ENCODE measurements at regions not wholly inside any gene's neighbourhood (a gene's known extent, or its start where the extent isn't known, plus 50 kb on each side); places are given as distances from the start of the nearest gene placed in this dataset.

DNA sequence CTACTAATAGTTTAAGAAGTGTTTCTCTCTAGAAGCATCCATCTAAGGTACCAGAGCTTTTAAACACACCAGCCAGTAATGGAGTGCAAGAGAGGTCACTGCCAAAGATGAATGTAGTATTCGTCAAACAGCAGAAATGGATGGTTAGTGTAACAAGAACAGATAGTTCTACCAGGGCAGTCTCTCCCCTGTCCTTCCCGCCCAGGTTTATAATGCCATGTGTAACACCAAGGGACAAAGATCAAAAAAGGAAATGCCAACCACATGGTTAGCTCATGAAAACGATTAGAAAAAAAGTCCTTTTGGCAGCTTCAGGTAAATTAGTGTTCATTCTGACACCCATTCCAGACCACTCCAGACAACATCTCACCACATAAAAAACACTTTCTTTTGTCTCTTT, 100.9 kb downstream of the RPS29 start:
- no peaks in the 10 kb centered on the region for H3K4me1 ChIP-seq (ENCODE audit: control insufficient read depth in 1 of 2, low read depth in 2 of 2)
- no peaks in the 10 kb centered on the region for H3K9me3 ChIP-seq
- no peak overlapping the region for H3K27ac ChIP-seq
- no peaks in the 10 kb centered on the region for H3K36me3 ChIP-seq
- ATAC-seq (ENCODE audit: insufficient number of reproducible peaks, low FRiP score, low read depth) (no peak), DNase-seq (ENCODE audit: low spot score) (no peak)
- no peaks in the 10 kb centered on the region for H3K27me3 ChIP-seq (replicated peaks; ENCODE audit: insufficient read depth)
- TF ChIP-seq, protein P1, sequence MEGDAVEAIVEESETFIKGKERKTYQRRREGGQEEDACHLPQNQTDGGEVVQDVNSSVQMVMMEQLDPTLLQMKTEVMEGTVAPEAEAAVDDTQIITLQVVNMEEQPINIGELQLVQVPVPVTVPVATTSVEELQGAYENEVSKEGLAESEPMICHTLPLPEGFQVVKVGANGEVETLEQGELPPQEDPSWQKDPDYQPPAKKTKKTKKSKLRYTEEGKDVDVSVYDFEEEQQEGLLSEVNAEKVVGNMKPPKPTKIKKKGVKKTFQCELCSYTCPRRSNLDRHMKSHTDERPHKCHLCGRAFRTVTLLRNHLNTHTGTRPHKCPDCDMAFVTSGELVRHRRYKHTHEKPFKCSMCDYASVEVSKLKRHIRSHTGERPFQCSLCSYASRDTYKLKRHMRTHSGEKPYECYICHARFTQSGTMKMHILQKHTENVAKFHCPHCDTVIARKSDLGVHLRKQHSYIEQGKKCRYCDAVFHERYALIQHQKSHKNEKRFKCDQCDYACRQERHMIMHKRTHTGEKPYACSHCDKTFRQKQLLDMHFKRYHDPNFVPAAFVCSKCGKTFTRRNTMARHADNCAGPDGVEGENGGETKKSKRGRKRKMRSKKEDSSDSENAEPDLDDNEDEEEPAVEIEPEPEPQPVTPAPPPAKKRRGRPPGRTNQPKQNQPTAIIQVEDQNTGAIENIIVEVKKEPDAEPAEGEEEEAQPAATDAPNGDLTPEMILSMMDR (IDR thresholded peaks at IDR 0.05), result no peak
- H3K4me3 ChIP-seq, result no peak overlapping the region

DNA sequence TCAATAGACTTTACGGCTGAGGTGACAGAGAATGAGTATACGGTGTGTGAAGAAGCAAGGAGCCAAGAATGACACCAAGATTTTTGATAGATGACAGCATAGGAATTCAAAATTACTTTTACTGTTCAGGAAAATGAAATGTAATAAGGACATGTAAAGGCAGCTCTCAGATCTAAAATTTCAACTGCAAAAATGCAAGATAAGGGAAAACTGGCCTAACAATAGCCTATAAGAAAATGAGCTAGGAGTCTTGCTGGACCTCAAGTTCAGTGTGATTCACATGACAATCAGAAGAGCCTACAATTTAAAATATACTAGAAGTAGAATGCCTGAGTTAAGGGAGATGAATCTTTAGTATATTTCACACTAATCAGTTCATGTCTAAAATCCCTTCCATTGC, 102.0 kb downstream of the RPS29 start:
- H3K4me1 ChIP-seq (ENCODE audit: control insufficient read depth in 1 of 2, low read depth in 2 of 2), result peaks cover 2 to 3% of the 10 kb centered on the region in 2 donors
- no peak overlapping the region for H3K4me3 ChIP-seq
- no peak for DNase-seq (ENCODE audit: low spot score)
- H3K27me3 ChIP-seq (replicated peaks; ENCODE audit: insufficient read depth), result no peaks in the 10 kb centered on the region
- ATAC-seq (ENCODE audit: insufficient number of reproducible peaks, low FRiP score, low read depth), result no peak
- H3K36me3 ChIP-seq, result no peaks in the 10 kb centered on the region
- H3K9me3 ChIP-seq, result no peaks in the 10 kb centered on the region
- no peak overlapping the region for H3K27ac ChIP-seq
- TF ChIP-seq, protein P1 (IDR thresholded peaks at IDR 0.05), result no peak

DNA sequence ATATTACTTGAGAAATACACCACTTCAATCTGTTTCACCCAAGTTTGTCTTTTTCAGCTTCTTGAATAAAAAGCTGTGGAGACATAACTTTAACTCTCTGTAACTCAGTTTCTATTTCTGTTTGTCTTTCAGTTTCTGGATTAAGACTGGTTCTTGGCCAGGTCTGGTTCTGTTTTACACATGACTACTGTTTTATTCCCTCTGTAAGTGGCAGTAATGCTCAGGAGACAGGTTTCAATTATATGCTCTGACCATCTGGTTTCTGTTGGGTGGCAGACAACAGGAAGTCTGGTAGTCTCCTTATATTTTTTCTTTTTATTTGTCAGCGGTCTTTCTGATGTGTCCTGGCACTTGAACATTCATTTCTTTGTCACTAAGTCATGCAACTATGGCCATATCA, 102.9 kb downstream of the RPS29 start:
- Histone ChIP-seq H3K4me3 (no peak overlapping the region), H3K27me3 (replicated peaks; ENCODE audit: insufficient read depth) (no peaks in the 10 kb centered on the region), H3K4me1 (ENCODE audit: control insufficient read depth in 1 of 2, low read depth in 2 of 2) (peaks cover 3 to 6% of the 10 kb centered on the region in 2 donors), H3K36me3 (no peaks in the 10 kb centered on the region), H3K27ac (no peak overlapping the region), H3K9me3 (no peaks in the 10 kb centered on the region)
- ATAC-seq (ENCODE audit: insufficient number of reproducible peaks, low FRiP score, low read depth) (no peak), DNase-seq (ENCODE audit: low spot score) (no peak)
- TF ChIP-seq, protein P1 (IDR thresholded peaks at IDR 0.05), result no peak

DNA sequence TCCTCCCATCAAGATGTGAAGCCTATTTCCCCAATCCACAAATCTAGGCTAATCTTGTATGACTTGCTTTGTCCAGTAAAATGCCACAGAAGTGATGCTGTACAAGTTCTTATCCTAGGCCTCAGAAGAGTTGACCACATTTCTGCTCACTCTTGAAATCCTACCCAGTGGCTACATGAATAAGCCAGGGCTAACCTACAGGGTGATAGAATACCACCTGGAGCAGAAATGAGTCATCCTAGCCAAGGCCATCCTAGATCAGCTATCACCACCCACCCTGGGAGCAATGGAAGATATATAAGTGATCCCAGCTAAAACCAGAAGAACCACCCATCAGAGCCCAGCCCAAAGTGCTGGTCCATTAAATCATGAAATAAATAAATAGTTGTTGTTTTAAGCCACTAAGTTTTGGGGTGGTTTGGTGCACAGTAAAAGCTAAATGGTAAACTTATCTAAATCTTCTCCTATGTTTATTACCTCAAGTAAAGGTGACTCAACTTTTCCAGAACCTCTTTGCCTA, 105.1 kb downstream of the RPS29 start:
- no peaks in the 10 kb centered on the region for H3K36me3 ChIP-seq
- ATAC-seq (ENCODE audit: insufficient number of reproducible peaks, low FRiP score, low read depth) (no peak), DNase-seq (ENCODE audit: low spot score) (no peak)
- H3K27ac ChIP-seq, result no peak overlapping the region
- H3K27me3 ChIP-seq (replicated peaks; ENCODE audit: insufficient read depth), result no peaks in the 10 kb centered on the region
- no peak overlapping the region for H3K4me3 ChIP-seq
- TF ChIP-seq, protein P1 (IDR thresholded peaks at IDR 0.05), result no peak
- peaks cover 3 to 6% of the 10 kb centered on the region in 2 donors for H3K4me1 ChIP-seq (ENCODE audit: control insufficient read depth in 1 of 2, low read depth in 2 of 2)
- H3K9me3 ChIP-seq, result no peaks in the 10 kb centered on the region

DNA sequence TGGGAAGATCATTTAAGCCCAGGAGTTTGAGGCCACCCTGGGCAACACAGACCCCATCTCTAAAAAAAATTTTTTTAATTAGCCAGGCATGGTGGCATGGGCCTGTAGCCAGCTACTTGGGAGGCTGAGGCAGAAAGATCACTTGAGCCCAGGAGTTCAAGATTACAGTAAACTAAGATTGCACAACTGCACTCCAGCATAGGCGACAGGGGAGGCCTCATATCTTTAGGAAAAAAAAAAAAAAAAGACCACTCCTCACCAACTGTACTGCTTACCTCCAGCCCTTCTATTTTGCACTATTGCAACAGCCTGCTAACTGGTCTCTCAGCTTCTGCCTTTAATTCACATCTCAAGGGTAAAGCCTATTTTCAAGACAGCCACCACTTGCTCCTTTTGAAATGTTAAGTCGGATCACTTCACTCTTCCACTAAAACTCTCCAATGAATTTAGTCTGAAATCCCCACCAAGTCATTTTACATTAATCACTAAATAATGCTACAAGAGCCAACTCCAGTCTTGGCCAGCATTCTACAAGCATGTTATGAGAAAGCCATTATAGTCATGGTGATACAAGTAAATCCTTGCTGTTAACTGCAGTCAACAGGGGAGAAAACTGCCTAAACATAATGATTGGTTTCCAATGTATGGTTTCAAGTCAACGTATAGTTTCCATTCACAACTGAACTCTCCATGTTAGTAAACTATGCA, 106.0 kb downstream of the RPS29 start:
- TF ChIP-seq, protein P1 (IDR thresholded peaks at IDR 0.05), result no peak
- peak overlapping the region; percentile 20 for H3K4me3 ChIP-seq
- H3K27ac ChIP-seq, result no peak overlapping the region

More for the DNA sequence above, 106.0 kb downstream of the RPS29 start:
- Histone ChIP-seq H3K9me3 (no peaks in the 10 kb centered on the region), H3K4me1 (ENCODE audit: control insufficient read depth in 1 of 2, low read depth in 2 of 2) (peaks cover 3 to 6% of the 10 kb centered on the region in 2 donors), H3K27me3 (replicated peaks; ENCODE audit: insufficient read depth) (no peaks in the 10 kb centered on the region), H3K36me3 (no peaks in the 10 kb centered on the region)
- no peak for DNase-seq (ENCODE audit: low spot score)
- ATAC-seq (ENCODE audit: insufficient number of reproducible peaks, low FRiP score, low read depth), result no peak
